ENCODE measurements at regions not wholly inside any gene's neighbourhood (a gene's known extent, or its start where the extent isn't known, plus 50 kb on each side); places are given as distances from the start of the nearest gene placed in this dataset.
"Not testable (repeated sequence)": the region's sequence is repeated elsewhere in the genome, so short reads cannot be mapped to it uniquely, and the experiment has no call there.

GRCh38 chr4:14918336-14918735, 83.9 kb upstream of the CPEB2 start:
- no peak overlapping the region for H3K27ac ChIP-seq (ENCODE audit: low read depth, low read length)
- H3K9me3 ChIP-seq (ENCODE audit: control insufficient read depth in 1 of 2, low read length in 2 of 2) = no peaks in the 10 kb centered on the region
- no peak overlapping the region for H3K9ac ChIP-seq (ENCODE audit: low read depth in 1 of 2, low read length in 2 of 2)
- no peaks in the 10 kb centered on the region for H3K27me3 ChIP-seq (ENCODE audit: control insufficient read depth in 1 of 2, insufficient read depth in 2 of 2, low read length in 2 of 2)
- no peak overlapping the region for H3K4me3 ChIP-seq (ENCODE audit: low read depth in 1 of 2, low read length in 2 of 2)
- H3K4me1 ChIP-seq (ENCODE audit: control insufficient read depth in 1 of 2, insufficient read depth in 2 of 2, low read length in 2 of 2) = no peaks in the 10 kb centered on the region
- no peaks in the 10 kb centered on the region for H3K36me3 ChIP-seq (ENCODE audit: control insufficient read depth in 1 of 2, insufficient read depth in 2 of 2, low read length in 2 of 2)

- H3K36me3 ChIP-seq (ENCODE audit: control insufficient read depth in 1 of 2, insufficient read depth in 2 of 2, low read length in 2 of 2) = no peaks in the 10 kb centered on the region
- no peaks in the 10 kb centered on the region for H3K9me3 ChIP-seq (ENCODE audit: control insufficient read depth in 1 of 2, low read length in 2 of 2)
- H3K4me3 ChIP-seq (ENCODE audit: low read depth in 1 of 2, low read length in 2 of 2) = no peak overlapping the region
- no peaks in the 10 kb centered on the region for H3K27me3 ChIP-seq (ENCODE audit: control insufficient read depth in 1 of 2, insufficient read depth in 2 of 2, low read length in 2 of 2)
- no peaks in the 10 kb centered on the region for H3K4me1 ChIP-seq (ENCODE audit: control insufficient read depth in 1 of 2, insufficient read depth in 2 of 2, low read length in 2 of 2)
- no peak overlapping the region for H3K27ac ChIP-seq (ENCODE audit: low read depth, low read length)
- H3K9ac ChIP-seq (ENCODE audit: low read depth in 1 of 2, low read length in 2 of 2) = no peak overlapping the region
These were observed 82.5 kb upstream of the CPEB2 start for GRCh38 chr4:14919785-14920184.

- Histone ChIP-seq H3K9me3 (ENCODE audit: control insufficient read depth in 1 of 2, low read length in 2 of 2) (no peaks in the 10 kb centered on the region), H3K9ac (ENCODE audit: low read depth in 1 of 2, low read length in 2 of 2) (no peak overlapping the region), H3K36me3 (ENCODE audit: control insufficient read depth in 1 of 2, insufficient read depth in 2 of 2, low read length in 2 of 2) (no peaks in the 10 kb centered on the region), H3K4me3 (ENCODE audit: low read depth in 1 of 2, low read length in 2 of 2) (no peak overlapping the region), H3K4me1 (ENCODE audit: control insufficient read depth in 1 of 2, insufficient read depth in 2 of 2, low read length in 2 of 2) (no peaks in the 10 kb centered on the region), H3K27ac (ENCODE audit: low read depth, low read length) (no peak overlapping the region), H3K27me3 (ENCODE audit: control insufficient read depth in 1 of 2, insufficient read depth in 2 of 2, low read length in 2 of 2) (no peaks in the 10 kb centered on the region)
These were observed 82.0 kb upstream of the CPEB2 start for GRCh38 chr4:14920237-14920636.

GRCh38 chr4:14920759-14921320, 81.4 kb upstream of the CPEB2 start:
- Histone ChIP-seq H3K36me3 (ENCODE audit: control insufficient read depth in 1 of 2, insufficient read depth in 2 of 2, low read length in 2 of 2) (no peaks in the 10 kb centered on the region), H3K4me1 (ENCODE audit: control insufficient read depth in 1 of 2, insufficient read depth in 2 of 2, low read length in 2 of 2) (no peaks in the 10 kb centered on the region), H3K9me3 (ENCODE audit: control insufficient read depth in 1 of 2, low read length in 2 of 2) (no peaks in the 10 kb centered on the region), H3K9ac (ENCODE audit: low read depth in 1 of 2, low read length in 2 of 2) (no peak overlapping the region), H3K27ac (ENCODE audit: low read depth, low read length) (no peak overlapping the region), H3K27me3 (ENCODE audit: control insufficient read depth in 1 of 2, insufficient read depth in 2 of 2, low read length in 2 of 2) (no peaks in the 10 kb centered on the region), H3K4me3 (ENCODE audit: low read depth in 1 of 2, low read length in 2 of 2) (no peak overlapping the region)

GRCh38 chr4:14921781-14922180, 80.5 kb upstream of the CPEB2 start:
- not testable (repeated sequence) for H3K4me3 ChIP-seq (ENCODE audit: low read depth in 1 of 2, low read length in 2 of 2); H3K9me3 ChIP-seq (ENCODE audit: control insufficient read depth in 1 of 2, low read length in 2 of 2); H3K4me1 ChIP-seq (ENCODE audit: control insufficient read depth in 1 of 2, insufficient read depth in 2 of 2, low read length in 2 of 2); H3K9ac ChIP-seq (ENCODE audit: low read depth in 1 of 2, low read length in 2 of 2); H3K27me3 ChIP-seq (ENCODE audit: control insufficient read depth in 1 of 2, insufficient read depth in 2 of 2, low read length in 2 of 2); H3K36me3 ChIP-seq (ENCODE audit: control insufficient read depth in 1 of 2, insufficient read depth in 2 of 2, low read length in 2 of 2); H3K27ac ChIP-seq (ENCODE audit: low read depth, low read length)

GRCh38 chr4:14924076-14924811, 78.0 kb upstream of the CPEB2 start:
- no peaks in the 10 kb centered on the region for H3K36me3 ChIP-seq (ENCODE audit: control insufficient read depth in 1 of 2, insufficient read depth in 2 of 2, low read length in 2 of 2)
- H3K9me3 ChIP-seq (ENCODE audit: control insufficient read depth in 1 of 2, low read length in 2 of 2) = no peaks in the 10 kb centered on the region
- no peak overlapping the region for H3K4me3 ChIP-seq (ENCODE audit: low read depth in 1 of 2, low read length in 2 of 2)
- no peak overlapping the region for H3K27ac ChIP-seq (ENCODE audit: low read depth, low read length)
- H3K9ac ChIP-seq (ENCODE audit: low read depth in 1 of 2, low read length in 2 of 2) = no peak overlapping the region
- H3K4me1 ChIP-seq (ENCODE audit: control insufficient read depth in 1 of 2, insufficient read depth in 2 of 2, low read length in 2 of 2) = no peaks in the 10 kb centered on the region
- no peaks in the 10 kb centered on the region for H3K27me3 ChIP-seq (ENCODE audit: control insufficient read depth in 1 of 2, insufficient read depth in 2 of 2, low read length in 2 of 2)

- H3K4me1 ChIP-seq (ENCODE audit: control insufficient read depth in 1 of 2, insufficient read depth in 2 of 2, low read length in 2 of 2) = no peaks in the 10 kb centered on the region
- H3K27me3 ChIP-seq (ENCODE audit: control insufficient read depth in 1 of 2, insufficient read depth in 2 of 2, low read length in 2 of 2) = no peaks in the 10 kb centered on the region
- H3K9me3 ChIP-seq (ENCODE audit: control insufficient read depth in 1 of 2, low read length in 2 of 2) = no peaks in the 10 kb centered on the region
- no peak overlapping the region for H3K4me3 ChIP-seq (ENCODE audit: low read depth in 1 of 2, low read length in 2 of 2)
- H3K27ac ChIP-seq (ENCODE audit: low read depth, low read length) = no peak overlapping the region
- no peaks in the 10 kb centered on the region for H3K36me3 ChIP-seq (ENCODE audit: control insufficient read depth in 1 of 2, insufficient read depth in 2 of 2, low read length in 2 of 2)
- no peak overlapping the region for H3K9ac ChIP-seq (ENCODE audit: low read depth in 1 of 2, low read length in 2 of 2)
These were observed 77.4 kb upstream of the CPEB2 start for GRCh38 chr4:14924812-14925344.

GRCh38 chr4:14925471-14925870, 76.8 kb upstream of the CPEB2 start:
- Histone ChIP-seq H3K36me3 (ENCODE audit: control insufficient read depth in 1 of 2, insufficient read depth in 2 of 2, low read length in 2 of 2) (no peaks in the 10 kb centered on the region), H3K9me3 (ENCODE audit: control insufficient read depth in 1 of 2, low read length in 2 of 2) (no peaks in the 10 kb centered on the region), H3K4me3 (ENCODE audit: low read depth in 1 of 2, low read length in 2 of 2) (no peak overlapping the region), H3K27me3 (ENCODE audit: control insufficient read depth in 1 of 2, insufficient read depth in 2 of 2, low read length in 2 of 2) (no peaks in the 10 kb centered on the region), H3K9ac (ENCODE audit: low read depth in 1 of 2, low read length in 2 of 2) (no peak overlapping the region), H3K27ac (ENCODE audit: low read depth, low read length) (no peak overlapping the region), H3K4me1 (ENCODE audit: control insufficient read depth in 1 of 2, insufficient read depth in 2 of 2, low read length in 2 of 2) (no peaks in the 10 kb centered on the region)

GRCh38 chr4:14926368-14926767, 75.9 kb upstream of the CPEB2 start:
- Histone ChIP-seq H3K9me3 (ENCODE audit: control insufficient read depth in 1 of 2, low read length in 2 of 2) (no peaks in the 10 kb centered on the region), H3K4me3 (ENCODE audit: low read depth in 1 of 2, low read length in 2 of 2) (no peak overlapping the region), H3K27ac (ENCODE audit: low read depth, low read length) (no peak overlapping the region), H3K4me1 (ENCODE audit: control insufficient read depth in 1 of 2, insufficient read depth in 2 of 2, low read length in 2 of 2) (no peaks in the 10 kb centered on the region), H3K36me3 (ENCODE audit: control insufficient read depth in 1 of 2, insufficient read depth in 2 of 2, low read length in 2 of 2) (no peaks in the 10 kb centered on the region), H3K9ac (ENCODE audit: low read depth in 1 of 2, low read length in 2 of 2) (no peak overlapping the region), H3K27me3 (ENCODE audit: control insufficient read depth in 1 of 2, insufficient read depth in 2 of 2, low read length in 2 of 2) (no peaks in the 10 kb centered on the region)

GRCh38 chr4:14928035-14928434, 74.2 kb upstream of the CPEB2 start:
- no peak overlapping the region for H3K4me3 ChIP-seq (ENCODE audit: low read depth in 1 of 2, low read length in 2 of 2)
- no peaks in the 10 kb centered on the region for H3K27me3 ChIP-seq (ENCODE audit: control insufficient read depth in 1 of 2, insufficient read depth in 2 of 2, low read length in 2 of 2)
- H3K36me3 ChIP-seq (ENCODE audit: control insufficient read depth in 1 of 2, insufficient read depth in 2 of 2, low read length in 2 of 2) = no peaks in the 10 kb centered on the region
- H3K9me3 ChIP-seq (ENCODE audit: control insufficient read depth in 1 of 2, low read length in 2 of 2) = no peaks in the 10 kb centered on the region
- no peaks in the 10 kb centered on the region for H3K4me1 ChIP-seq (ENCODE audit: control insufficient read depth in 1 of 2, insufficient read depth in 2 of 2, low read length in 2 of 2)
- H3K27ac ChIP-seq (ENCODE audit: low read depth, low read length) = no peak overlapping the region
- no peak overlapping the region for H3K9ac ChIP-seq (ENCODE audit: low read depth in 1 of 2, low read length in 2 of 2)

All from duodenal mucosa (tissue), 2 donors.